HK-2 (cell line): ENCODE measurements at regions not wholly inside any gene's neighbourhood (a gene's known extent, or its start where the extent isn't known, plus 50 kb on each side); places are given as distances from the start of the nearest gene placed in this dataset.

Source experiments
- DNase-seq: peaks from one replicate; pipeline ENCODE4 v3.0.0-alpha.2; 2018; ENCODE audit not compliant: unreplicated experiment

GRCh38 chr4:41427931-41428600 is 109.9 kb upstream of the LIMCH1 start:
- DNase-seq = no peak

- DNase-seq = no peak
Observed at GRCh38 chr4:41428601-41429279, 109.2 kb upstream of the LIMCH1 start.

- no peak for DNase-seq
Observed at GRCh38 chr4:41429280-41429669, 108.7 kb upstream of the LIMCH1 start.

- DNase-seq = no peak
Observed at GRCh38 chr4:41430792-41431191, 107.2 kb upstream of the LIMCH1 start.

GRCh38 chr4:41431276-41431675 is 106.7 kb upstream of the LIMCH1 start:
- no peak for DNase-seq

- DNase-seq = no peak
Observed at GRCh38 chr4:41432219-41432618, 105.7 kb upstream of the LIMCH1 start.

GRCh38 chr4:41432881-41433280 is 105.1 kb upstream of the LIMCH1 start:
- DNase-seq = no peak

- no peak for DNase-seq
Observed at GRCh38 chr4:41433361-41433760, 104.6 kb upstream of the LIMCH1 start.

GRCh38 chr4:41435510-41435909 is 102.4 kb upstream of the LIMCH1 start:
- no peak for DNase-seq

GRCh38 chr4:41436419-41436818 is 101.5 kb upstream of the LIMCH1 start:
- no peak for DNase-seq

GRCh38 chr4:41437111-41437536 is 100.8 kb upstream of the LIMCH1 start:
- no peak for DNase-seq

GRCh38 chr4:41438931-41439297 is 99.0 kb upstream of the LIMCH1 start:
- DNase-seq = no peak

GRCh38 chr4:41442810-41443209 is 95.1 kb upstream of the LIMCH1 start:
- DNase-seq = no peak

- no peak for DNase-seq
Observed at GRCh38 chr4:41443340-41444079, 94.4 kb upstream of the LIMCH1 start.

- no peak for DNase-seq
Observed at GRCh38 chr4:41446391-41446790, 91.6 kb upstream of the LIMCH1 start.

GRCh38 chr4:41446981-41447725 is 90.8 kb upstream of the LIMCH1 start:
- DNase-seq = no peak

GRCh38 chr4:41448934-41449333 is 89.0 kb upstream of the LIMCH1 start:
- DNase-seq = no peak

- no peak for DNase-seq
Observed at GRCh38 chr4:41451961-41452360, 86.0 kb upstream of the LIMCH1 start.

- DNase-seq = no peak
Observed at GRCh38 chr4:41452484-41453225, 85.3 kb upstream of the LIMCH1 start.

- no peak for DNase-seq
Observed at GRCh38 chr4:41454423-41454822, 83.5 kb upstream of the LIMCH1 start.

- no peak for DNase-seq
Observed at GRCh38 chr4:41455206-41455605, 82.8 kb upstream of the LIMCH1 start.
